ENCODE measurements at regions not wholly inside any gene's neighbourhood (a gene's known extent, or its start where the extent isn't known, plus 50 kb on each side); places are given as distances from the start of the nearest gene placed in this dataset.

DNA sequence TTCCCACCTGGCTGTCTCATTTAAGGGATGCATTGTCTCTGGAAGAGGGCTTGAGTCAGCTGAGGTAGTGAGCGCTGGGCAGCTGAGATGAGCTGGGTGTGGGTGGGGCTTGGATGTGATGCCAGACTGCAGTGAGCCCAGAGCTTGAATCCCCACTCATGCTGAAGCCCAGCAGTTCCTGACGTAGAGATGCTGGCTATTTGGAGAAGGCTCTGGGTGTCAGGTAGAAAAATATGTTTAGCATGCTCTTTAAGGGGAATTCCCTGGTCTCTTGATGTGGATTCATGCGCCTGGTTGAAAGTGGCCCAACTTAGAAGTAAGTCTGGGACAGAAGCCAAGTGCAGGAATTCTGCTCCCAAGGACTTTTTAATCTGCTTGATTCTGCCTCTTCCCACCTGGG is 241.5 kb upstream of the IGFBP3 start:
- Histone ChIP-seq H3K36me3 (ENCODE audit: low read depth) (no peaks in the 10 kb centered on the region), H3K9me3 (ENCODE audit: severe bottlenecking) (no peaks in the 10 kb centered on the region), H3K4me3 (ENCODE audit: severe bottlenecking) (no peak overlapping the region), H3K27me3 (ENCODE audit: insufficient read depth, poor library complexity, severe bottlenecking) (no peaks in the 10 kb centered on the region), H3K27ac (ENCODE audit: poor library complexity, severe bottlenecking) (peak overlapping the region; percentile 62), H3K4me1 (ENCODE audit: insufficient read depth, poor library complexity, severe bottlenecking) (peaks cover 22% of the 10 kb centered on the region)
- TF ChIP-seq, protein P1, sequence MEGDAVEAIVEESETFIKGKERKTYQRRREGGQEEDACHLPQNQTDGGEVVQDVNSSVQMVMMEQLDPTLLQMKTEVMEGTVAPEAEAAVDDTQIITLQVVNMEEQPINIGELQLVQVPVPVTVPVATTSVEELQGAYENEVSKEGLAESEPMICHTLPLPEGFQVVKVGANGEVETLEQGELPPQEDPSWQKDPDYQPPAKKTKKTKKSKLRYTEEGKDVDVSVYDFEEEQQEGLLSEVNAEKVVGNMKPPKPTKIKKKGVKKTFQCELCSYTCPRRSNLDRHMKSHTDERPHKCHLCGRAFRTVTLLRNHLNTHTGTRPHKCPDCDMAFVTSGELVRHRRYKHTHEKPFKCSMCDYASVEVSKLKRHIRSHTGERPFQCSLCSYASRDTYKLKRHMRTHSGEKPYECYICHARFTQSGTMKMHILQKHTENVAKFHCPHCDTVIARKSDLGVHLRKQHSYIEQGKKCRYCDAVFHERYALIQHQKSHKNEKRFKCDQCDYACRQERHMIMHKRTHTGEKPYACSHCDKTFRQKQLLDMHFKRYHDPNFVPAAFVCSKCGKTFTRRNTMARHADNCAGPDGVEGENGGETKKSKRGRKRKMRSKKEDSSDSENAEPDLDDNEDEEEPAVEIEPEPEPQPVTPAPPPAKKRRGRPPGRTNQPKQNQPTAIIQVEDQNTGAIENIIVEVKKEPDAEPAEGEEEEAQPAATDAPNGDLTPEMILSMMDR (IDR thresholded peaks at IDR 0.05; ENCODE audit: poor library complexity, severe bottlenecking), result no peak
- DNase-seq (ENCODE audit: low spot score), result no peak
- peak; percentile 51 for ATAC-seq (ENCODE audit: low read depth)

DNA sequence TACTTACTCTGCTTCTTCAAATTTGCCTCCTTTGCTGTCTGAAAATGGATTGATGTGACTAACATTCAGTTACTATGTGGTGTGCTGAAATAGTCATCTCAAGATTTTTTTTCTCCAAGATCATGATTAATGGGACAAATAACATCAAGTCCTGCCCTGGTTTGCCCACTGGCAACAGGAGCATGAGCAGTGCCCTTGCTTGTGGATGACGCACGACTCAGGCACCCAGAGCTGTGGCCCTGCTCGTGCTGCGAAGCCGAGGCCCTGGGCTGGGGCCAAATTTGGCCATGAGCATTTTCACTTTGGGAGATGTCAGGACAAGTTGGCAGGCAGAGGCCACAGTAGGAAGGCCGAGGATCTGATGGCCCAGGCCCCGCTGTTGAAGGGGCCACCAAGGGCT is 239.8 kb upstream of the IGFBP3 start:
- Histone ChIP-seq H3K27ac (ENCODE audit: poor library complexity, severe bottlenecking) (peak overlapping the region; percentile 62), H3K4me3 (ENCODE audit: severe bottlenecking) (no peak overlapping the region), H3K36me3 (ENCODE audit: low read depth) (no peaks in the 10 kb centered on the region), H3K27me3 (ENCODE audit: insufficient read depth, poor library complexity, severe bottlenecking) (no peaks in the 10 kb centered on the region), H3K4me1 (ENCODE audit: insufficient read depth, poor library complexity, severe bottlenecking) (peaks cover 22% of the 10 kb centered on the region), H3K9me3 (ENCODE audit: severe bottlenecking) (no peaks in the 10 kb centered on the region)
- DNase-seq (ENCODE audit: low spot score) (peak; percentile 97), ATAC-seq (ENCODE audit: low read depth) (peak; percentile 98)
- TF ChIP-seq, protein P1 (IDR thresholded peaks at IDR 0.05; ENCODE audit: poor library complexity, severe bottlenecking), result no peak

DNA sequence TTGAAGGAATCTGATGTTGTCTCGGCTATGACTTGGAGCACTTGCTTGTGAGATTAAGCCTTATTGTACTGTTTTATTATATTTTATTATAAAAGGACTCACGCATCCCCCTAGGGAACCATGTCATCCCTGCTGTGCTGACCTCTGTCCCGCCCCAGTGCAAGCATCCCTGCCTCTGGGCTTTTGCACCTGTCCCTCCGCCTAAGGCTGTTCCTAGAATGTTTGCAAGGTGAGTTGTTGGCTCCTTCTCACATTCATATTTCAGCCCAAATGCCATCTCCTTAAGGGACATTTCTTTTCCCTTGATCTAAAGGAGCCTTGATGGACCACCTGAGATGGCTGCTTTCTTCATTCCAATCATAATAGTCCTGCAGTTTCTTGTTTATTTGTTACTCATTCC is 236.9 kb upstream of the IGFBP3 start:
- no peaks in the 10 kb centered on the region for H3K27me3 ChIP-seq (ENCODE audit: insufficient read depth, poor library complexity, severe bottlenecking)
- H3K9me3 ChIP-seq (ENCODE audit: severe bottlenecking), result no peaks in the 10 kb centered on the region
- no peak for ATAC-seq (ENCODE audit: low read depth)
- H3K27ac ChIP-seq (ENCODE audit: poor library complexity, severe bottlenecking), result no peak overlapping the region
- TF ChIP-seq, protein P1 (IDR thresholded peaks at IDR 0.05; ENCODE audit: poor library complexity, severe bottlenecking), result no peak
- H3K4me1 ChIP-seq (ENCODE audit: insufficient read depth, poor library complexity, severe bottlenecking), result peaks cover 25% of the 10 kb centered on the region
- no peak overlapping the region for H3K4me3 ChIP-seq (ENCODE audit: severe bottlenecking)
- H3K36me3 ChIP-seq (ENCODE audit: low read depth), result no peaks in the 10 kb centered on the region
- no peak for DNase-seq (ENCODE audit: low spot score)

DNA sequence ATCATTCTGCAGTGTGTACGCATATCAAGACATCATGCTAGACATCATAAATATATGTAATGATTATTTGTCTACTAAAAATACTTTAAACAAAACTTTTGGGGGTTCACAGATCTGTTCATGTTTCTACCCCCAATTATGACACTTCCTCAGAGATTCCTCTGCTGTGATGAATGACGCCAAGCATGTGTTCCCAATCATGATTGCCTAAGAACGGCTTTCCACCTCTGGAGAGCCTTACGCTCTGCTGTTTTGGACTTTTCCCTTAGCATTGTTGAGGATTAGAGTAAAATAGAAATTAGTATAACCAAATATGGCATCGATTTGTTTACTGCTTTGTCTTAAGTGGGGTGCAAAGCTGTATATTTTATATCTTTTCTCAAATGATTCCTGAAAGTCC is 236.3 kb upstream of the IGFBP3 start:
- Histone ChIP-seq H3K4me3 (ENCODE audit: severe bottlenecking) (no peak overlapping the region), H3K36me3 (ENCODE audit: low read depth) (no peaks in the 10 kb centered on the region), H3K4me1 (ENCODE audit: insufficient read depth, poor library complexity, severe bottlenecking) (peaks cover 23% of the 10 kb centered on the region), H3K9me3 (ENCODE audit: severe bottlenecking) (no peaks in the 10 kb centered on the region), H3K27me3 (ENCODE audit: insufficient read depth, poor library complexity, severe bottlenecking) (no peaks in the 10 kb centered on the region), H3K27ac (ENCODE audit: poor library complexity, severe bottlenecking) (no peak overlapping the region)
- TF ChIP-seq, protein P1 (IDR thresholded peaks at IDR 0.05; ENCODE audit: poor library complexity, severe bottlenecking), result no peak
- DNase-seq (ENCODE audit: low spot score) (no peak), ATAC-seq (ENCODE audit: low read depth) (no peak)

DNA sequence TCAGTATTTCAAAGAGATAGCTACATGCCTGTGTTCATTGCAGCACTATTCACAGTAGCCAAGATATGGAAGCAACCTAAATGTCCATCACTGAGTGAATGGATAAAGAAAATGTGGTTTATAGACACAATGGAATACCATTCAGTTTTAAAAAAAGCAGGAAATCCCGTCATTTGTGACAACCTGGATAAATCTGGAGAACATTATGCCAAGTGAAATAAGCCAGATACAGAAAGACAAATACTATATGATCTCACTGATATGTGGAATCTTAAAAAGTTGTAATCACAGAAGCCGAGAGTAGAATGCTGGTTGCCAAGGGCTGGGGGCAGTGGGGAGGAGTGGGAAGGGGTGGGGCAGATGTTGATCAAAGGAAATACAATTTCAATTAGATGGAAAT is 235.8 kb upstream of the IGFBP3 start:
- peaks cover 19% of the 10 kb centered on the region for H3K4me1 ChIP-seq (ENCODE audit: insufficient read depth, poor library complexity, severe bottlenecking)
- TF ChIP-seq, protein P1 (IDR thresholded peaks at IDR 0.05; ENCODE audit: poor library complexity, severe bottlenecking), result no peak
- no peak overlapping the region for H3K27ac ChIP-seq (ENCODE audit: poor library complexity, severe bottlenecking)
- H3K36me3 ChIP-seq (ENCODE audit: low read depth), result no peaks in the 10 kb centered on the region
- H3K27me3 ChIP-seq (ENCODE audit: insufficient read depth, poor library complexity, severe bottlenecking), result no peaks in the 10 kb centered on the region
- ATAC-seq (ENCODE audit: low read depth), result no peak
- H3K9me3 ChIP-seq (ENCODE audit: severe bottlenecking), result no peaks in the 10 kb centered on the region
- DNase-seq (ENCODE audit: low spot score), result no peak
- H3K4me3 ChIP-seq (ENCODE audit: severe bottlenecking), result no peak overlapping the region
